Prostate gland (tissue), 2 donors: ENCODE measurements at regions not wholly inside any gene's neighbourhood (a gene's known extent, or its start where the extent isn't known, plus 50 kb on each side); places are given as distances from the start of the nearest gene placed in this dataset.
A peak's percentile ranks its signal among the peaks of the same experiment; 100 is the strongest.
"Not testable (repeated sequence)": the region's sequence is repeated elsewhere in the genome, so short reads cannot be mapped to it uniquely, and the experiment has no call there.

Experiments
- DNase-seq: peaks from one replicate; pipeline ENCODE4 v3.0.0-alpha.2; 2019; ENCODE audit warnings: low spot score
- H3K27ac ChIP-seq, 2 donors: fragments of 200-600 bp; sonication (generic); 2 replicates each; pipeline ENCODE4 v1.5.1; 2017 to 2019
- H3K27me3 ChIP-seq: fragments of 200-600 bp; sonication (generic); replicated peaks from 2 replicates; pipeline ENCODE4 v1.5.1; 2019; ENCODE audit not compliant: insufficient read depth
- H3K36me3 ChIP-seq, 2 donors: fragments of 200-600 bp; sonication (generic); 1 replicate in 1 of 2; 2 replicates in 1 of 2; pipeline versions ENCODE4 v1.5.1 to v1.8.1; 2017 to 2019
- H3K4me1 ChIP-seq: fragments of 200-600 bp; sonication (generic); replicated peaks from 2 replicates; pipeline ENCODE4 v1.5.1; 2019
- H3K4me3 ChIP-seq, 2 donors: fragments of 200-600 bp; sonication (generic); 2 replicates each; pipeline ENCODE4 v1.5.1; 2017 to 2019
- H3K9me3 ChIP-seq: fragments of 200-600 bp; sonication (generic); 2 replicates; pipeline ENCODE4 v1.5.1; 2017
- CTCF ChIP-seq, 4 experiments: fragments of 200-600 bp in 2 of 4; fragments of 450-650 bp in 2 of 4; sonication (generic) in 2 of 4; IDR thresholded peaks; 1 replicate in 3 of 4; 2 replicates in 1 of 4; pipeline ENCODE4 v1.5.1; 2016 to 2019; ENCODE audit warnings: antibody characterized with exemption in 4 of 4, mild to moderate bottlenecking in 2 of 4, moderate library complexity in 2 of 4
- POLR2A ChIP-seq: fragments of 450-650 bp; IDR thresholded peaks from one replicate; pipeline ENCODE4 v1.6.1; 2016; ENCODE audit warnings: antibody characterized with exemption, mild to moderate bottlenecking
- POLR2AphosphoS5 ChIP-seq: sonication (generic); formaldehyde crosslinking; IDR thresholded peaks from one replicate; pipeline ENCODE4 v1.6.1; 2017; ENCODE audit warnings: antibody characterized with exemption
- WGBS: methylation state at CpG from one replicate; pipeline ENCODE4 v1.1.5; 2018; 5-methylcytosine and 5-hydroxymethylcytosine counted together
- intact Hi-C: fragments of 100-400 bp; cut with DNase I; formaldehyde crosslinking; loops from one replicate; pipeline ENCODE4 v1.14.2; 2022

GRCh38 chr5:125064621-125065438 lies 318.4 kb upstream of the ZNF608 start:
- Histone ChIP-seq H3K27me3 (no peaks in the 10 kb centered on the region), H3K4me3 (no peak overlapping the region)

GRCh38 chr5:125065741-125066140 lies 319.3 kb upstream of the ZNF608 start:
- no peaks in the 10 kb centered on the region for H3K27me3 ChIP-seq
- WGBS = 8% methylated on average over 2 of the region's 2 CpGs
- TF ChIP-seq POLR2A (no peak), CTCF (IDR thresholded peaks at IDR 0.05) (no peak), POLR2AphosphoS5 (peak; percentile 86)
- H3K36me3 ChIP-seq = no peaks in the 10 kb centered on the region
- peak; percentile 55 for DNase-seq
- no peaks in the 10 kb centered on the region for H3K9me3 ChIP-seq
- H3K27ac ChIP-seq = no peak overlapping the region
- intact Hi-C loops = no loop called here
- peaks cover 2% of the 10 kb centered on the region for H3K4me1 ChIP-seq
- no peak overlapping the region for H3K4me3 ChIP-seq

More at GRCh38 chr5:125064621-125065438, 318.4 kb upstream of the ZNF608 start:
- intact Hi-C loops = no loop called here
- Histone ChIP-seq H3K27ac (no peak overlapping the region), H3K9me3 (no peaks in the 10 kb centered on the region), H3K36me3 (no peaks in the 10 kb centered on the region), H3K4me1 (peaks cover 2% of the 10 kb centered on the region)
- TF ChIP-seq CTCF (IDR thresholded peaks at IDR 0.05) (no peak), POLR2A (no peak), POLR2AphosphoS5 (no peak)
- peak; percentile 22 for DNase-seq
- 35% methylated on average over 8 of the region's 8 CpGs for WGBS

GRCh38 chr5:125070961-125071360 lies 324.5 kb upstream of the ZNF608 start:
- intact Hi-C loops = no loop called here
- Histone ChIP-seq H3K36me3 (no peaks in the 10 kb centered on the region), H3K27ac (no peak overlapping the region), H3K4me3 (no peak overlapping the region), H3K27me3 (no peaks in the 10 kb centered on the region), H3K9me3 (no peaks in the 10 kb centered on the region), H3K4me1 (no peaks in the 10 kb centered on the region)
- no peak for DNase-seq
- TF ChIP-seq POLR2AphosphoS5 = no peak
- no peak for TF ChIP-seq POLR2A
- TF ChIP-seq CTCF (IDR thresholded peaks at IDR 0.05) = no peak
- 93% methylated on average over 3 of the region's 3 CpGs for WGBS

- TF ChIP-seq CTCF (IDR thresholded peaks at IDR 0.05) = no peak
- no peak for TF ChIP-seq POLR2A
- no peak overlapping the region for H3K27ac ChIP-seq
- DNase-seq = no peak
- intact Hi-C loops = no loop called here
- H3K4me3 ChIP-seq = no peak overlapping the region
- no peaks in the 10 kb centered on the region for H3K4me1 ChIP-seq
- no peaks in the 10 kb centered on the region for H3K27me3 ChIP-seq
- WGBS = 87% methylated on average over 1 of the region's 1 CpG
- H3K36me3 ChIP-seq = no peaks in the 10 kb centered on the region
- no peaks in the 10 kb centered on the region for H3K9me3 ChIP-seq
Measured at GRCh38 chr5:125073090-125073489, 326.7 kb upstream of the ZNF608 start.

- Histone ChIP-seq H3K36me3 (no peaks in the 10 kb centered on the region), H3K4me3 (no peak overlapping the region), H3K27ac (no peak overlapping the region), H3K4me1 (no peaks in the 10 kb centered on the region), H3K27me3 (no peaks in the 10 kb centered on the region), H3K9me3 (no peaks in the 10 kb centered on the region)
- intact Hi-C loops = no loop called here
- 80% methylated on average over 2 of the region's 2 CpGs for WGBS
- no peak for DNase-seq
- TF ChIP-seq POLR2AphosphoS5 (no peak), POLR2A (no peak), CTCF (IDR thresholded peaks at IDR 0.05) (no peak)
Measured at GRCh38 chr5:125075567-125075966, 329.1 kb upstream of the ZNF608 start.

GRCh38 chr5:125079028-125079427 lies 332.6 kb upstream of the ZNF608 start:
- 96% methylated on average over 5 of the region's 5 CpGs for WGBS
- H3K27me3 ChIP-seq, H3K27ac ChIP-seq, H3K9me3 ChIP-seq, DNase-seq, H3K4me1 ChIP-seq, H3K4me3 ChIP-seq, H3K36me3 ChIP-seq, intact Hi-C loops: not testable (repeated sequence)
